Thymus (tissue), 11 donors: ENCODE measurements at regions not wholly inside any gene's neighbourhood (a gene's known extent, or its start where the extent isn't known, plus 50 kb on each side); places are given as distances from the start of the nearest gene placed in this dataset.
"Not testable (repeated sequence)": the region's sequence is repeated elsewhere in the genome, so short reads cannot be mapped to it uniquely, and the experiment has no call there.

ENCODE experiments used
- DNase-seq, 9 donors: peaks; one replicate each; pipeline ENCODE4 v3.0.0-alpha.2; 2013; ENCODE audit warnings: low spot score in 9 of 9, low read depth in 6 of 9, missing footprints in 1 of 9
- H3K27ac ChIP-seq, 2 donors: one replicate each; pipeline ENCODE4 v1.5.1; 2013; ENCODE audit warnings: control low read depth in 1 of 2, low read depth in 1 of 2, low read length in 1 of 2, mild to moderate bottlenecking in 1 of 2, moderate library complexity in 1 of 2
- H3K27me3 ChIP-seq, 2 donors: one replicate each; pipeline ENCODE4 v1.5.1; 2013; ENCODE audit warnings: low read length in 1 of 2; ENCODE audit not compliant: control insufficient read depth in 2 of 2, insufficient read depth in 1 of 2
- H3K36me3 ChIP-seq, 2 donors: one replicate each; pipeline ENCODE4 v1.5.1; 2013; ENCODE audit warnings: low read length in 1 of 2, mild to moderate bottlenecking in 1 of 2, moderate library complexity in 1 of 2; ENCODE audit not compliant: control insufficient read depth in 2 of 2, insufficient read depth in 2 of 2
- H3K4me1 ChIP-seq, 2 donors: one replicate each; pipeline ENCODE4 v1.5.1; 2013; ENCODE audit warnings: low read length in 2 of 2; ENCODE audit not compliant: control insufficient read depth in 2 of 2, insufficient read depth in 2 of 2
- H3K4me3 ChIP-seq, 2 donors: one replicate each; pipeline ENCODE4 v1.5.1; 2013; ENCODE audit warnings: low read length in 2 of 2, control low read depth in 1 of 2, mild to moderate bottlenecking in 1 of 2
- H3K9me3 ChIP-seq, 2 donors: one replicate each; pipeline ENCODE4 v1.5.1; 2013; ENCODE audit warnings: low read length in 1 of 2, mild to moderate bottlenecking in 1 of 2; ENCODE audit not compliant: control insufficient read depth in 2 of 2, insufficient read depth in 1 of 2
- WGBS: extraction: QIAGEN DNeasy Blood & Tissue Kit; methylation state at CpG from one replicate; pipeline ENCODE4 v1.1.7; 2013; 5-methylcytosine and 5-hydroxymethylcytosine counted together
- donor health status: healthy.

DNA sequence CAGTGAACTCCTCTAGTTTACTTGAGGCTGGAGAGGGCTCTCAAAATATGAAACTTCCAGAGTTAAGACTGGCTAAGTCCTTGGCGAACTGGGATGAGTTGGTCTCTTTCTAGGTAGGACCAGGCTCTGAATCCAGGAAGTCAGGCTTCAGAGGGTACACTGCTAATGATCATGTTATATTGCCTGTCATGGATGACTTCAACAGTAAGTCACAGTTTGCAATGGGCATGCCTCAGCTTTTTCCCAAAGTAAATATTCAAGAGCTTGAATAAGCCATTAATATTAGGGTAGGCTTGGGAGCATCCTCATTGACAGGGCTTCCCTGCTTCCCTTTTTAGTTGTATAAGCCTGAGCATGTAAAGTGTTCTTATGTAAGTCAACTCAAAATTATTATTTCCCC lies 61.7 kb upstream of the PTHLH start:
- Histone ChIP-seq H3K9me3 (no peaks in the 10 kb centered on the region), H3K27ac (no peak overlapping the region), H3K36me3 (no peaks in the 10 kb centered on the region), H3K4me3 (no peak overlapping the region), H3K27me3 (no peaks in the 10 kb centered on the region), H3K4me1 (no peaks in the 10 kb centered on the region)
- no peak for DNase-seq
- 93% methylated on average over 1 of the region's 1 CpG for WGBS

DNA sequence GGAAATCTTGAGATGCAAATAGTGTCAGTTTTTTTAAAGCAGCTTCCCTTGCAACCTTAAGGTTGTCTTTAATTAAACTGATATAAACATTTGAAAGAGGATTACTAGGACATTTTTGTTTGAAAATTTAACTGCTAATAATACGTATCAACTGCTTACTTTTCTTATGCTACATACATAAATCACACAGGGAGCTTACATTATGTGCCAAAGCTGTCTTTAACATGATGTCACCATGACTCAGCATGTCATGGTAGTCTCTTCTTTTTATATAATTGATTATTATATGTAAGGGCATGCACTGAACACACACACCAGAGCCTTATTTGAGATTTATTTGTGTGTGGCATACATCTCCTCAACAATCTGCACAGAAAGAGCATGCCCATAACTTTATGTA lies 63.0 kb upstream of the PTHLH start:
- Histone ChIP-seq H3K4me3 (no peak overlapping the region), H3K36me3 (no peaks in the 10 kb centered on the region), H3K27me3 (no peaks in the 10 kb centered on the region), H3K9me3 (no peaks in the 10 kb centered on the region), H3K27ac (no peak overlapping the region), H3K4me1 (no peaks in the 10 kb centered on the region)
- DNase-seq, result no peak
- WGBS, result 96% methylated on average over 1 of the region's 1 CpG

DNA sequence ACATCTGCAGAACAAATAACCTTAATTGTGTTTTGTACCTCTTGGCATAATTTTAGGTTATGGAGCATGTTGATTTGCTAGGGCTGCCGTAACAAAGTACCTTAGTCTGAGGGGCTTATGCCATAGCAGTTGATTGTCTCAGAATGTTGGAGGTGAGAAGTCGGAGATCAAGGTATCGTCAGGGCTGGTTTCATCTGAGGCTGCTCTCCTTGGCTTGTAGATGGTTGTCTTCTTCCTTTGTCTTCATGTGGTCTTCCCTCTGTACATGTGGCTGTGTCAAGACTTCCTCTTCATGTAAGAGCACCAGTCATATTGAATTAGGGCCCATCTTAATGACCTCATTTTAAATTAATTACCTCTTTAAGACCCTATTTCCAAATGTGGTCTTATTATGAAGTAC lies 64.4 kb upstream of the PTHLH start:
- H3K9me3 ChIP-seq, result no peaks in the 10 kb centered on the region
- no peaks in the 10 kb centered on the region for H3K4me1 ChIP-seq
- H3K36me3 ChIP-seq, result no peaks in the 10 kb centered on the region
- no peak overlapping the region for H3K4me3 ChIP-seq
- H3K27me3 ChIP-seq, result no peaks in the 10 kb centered on the region
- WGBS, result 85% methylated on average over 3 of the region's 3 CpGs
- DNase-seq, result peak in 5 of 9 donors; percentile 16 to 60 (median 34)
- no peak overlapping the region for H3K27ac ChIP-seq

DNA sequence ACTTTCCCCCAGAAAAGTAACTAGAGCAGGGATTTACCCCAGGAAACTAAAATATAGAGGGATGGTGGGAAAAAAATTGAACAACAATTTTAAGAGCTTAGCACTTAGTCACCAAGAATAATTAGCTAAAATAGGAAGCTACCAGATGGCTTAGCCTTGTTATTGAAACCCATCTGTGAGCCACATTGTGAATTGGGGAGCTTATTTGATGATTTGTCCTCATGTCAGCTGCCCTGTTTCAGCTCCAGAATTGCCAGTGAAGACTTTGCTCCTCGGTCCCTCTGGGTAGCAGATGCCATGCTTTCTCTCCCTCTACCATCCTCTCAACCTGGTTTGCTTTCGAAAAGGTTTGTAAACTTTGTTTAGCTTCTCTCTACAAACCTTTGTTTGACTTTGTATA lies 67.7 kb upstream of the PTHLH start:
- Histone ChIP-seq H3K27ac (no peak overlapping the region), H3K27me3 (no peaks in the 10 kb centered on the region), H3K4me1 (no peaks in the 10 kb centered on the region), H3K4me3 (no peak overlapping the region), H3K36me3 (no peaks in the 10 kb centered on the region), H3K9me3 (no peaks in the 10 kb centered on the region)
- 94% methylated on average over 2 of the region's 2 CpGs for WGBS
- DNase-seq, result no peak

DNA sequence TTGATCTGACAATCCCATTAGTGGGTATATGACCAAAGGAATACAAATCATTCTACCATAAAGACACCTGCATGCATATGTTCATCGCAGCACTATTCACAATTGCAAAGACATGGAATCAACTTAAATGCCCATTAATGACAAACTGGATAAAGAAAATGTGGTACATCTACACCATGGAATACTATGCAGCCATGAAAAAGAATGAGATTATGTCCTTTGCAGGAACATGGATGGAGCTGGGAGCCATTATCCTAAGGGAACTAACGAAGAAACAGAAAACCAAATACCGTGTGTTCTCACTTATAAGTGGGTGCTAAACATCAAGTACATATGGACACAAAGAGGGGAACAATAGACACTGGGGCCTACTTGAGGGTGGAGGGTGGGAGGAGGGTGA lies 74.1 kb upstream of the PTHLH start:
- not testable (repeated sequence) for H3K27me3 ChIP-seq, H3K36me3 ChIP-seq, H3K4me3 ChIP-seq, H3K9me3 ChIP-seq, DNase-seq, H3K4me1 ChIP-seq, H3K27ac ChIP-seq
- 98% methylated on average over 3 of the region's 3 CpGs for WGBS

DNA sequence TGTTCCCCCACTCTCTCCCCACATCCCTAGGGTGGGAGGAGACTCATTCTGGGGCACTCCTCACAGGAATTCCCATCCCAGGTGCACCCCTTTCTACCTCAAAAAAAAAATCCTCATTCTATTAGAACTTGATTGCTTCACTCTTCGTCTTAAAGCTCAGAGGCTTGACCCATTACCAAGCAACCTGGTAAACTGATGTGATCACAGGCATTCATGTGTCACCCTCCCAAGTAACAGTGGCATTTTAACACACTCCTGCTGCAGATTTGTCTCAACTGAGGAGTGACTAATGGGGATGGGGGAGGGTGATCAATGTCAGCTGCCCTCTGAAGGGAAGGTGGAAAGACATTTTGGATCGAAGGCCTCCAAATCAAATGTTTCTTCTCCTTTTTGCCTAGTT lies 78.1 kb upstream of the PTHLH start:
- Histone ChIP-seq H3K36me3 (no peaks in the 10 kb centered on the region), H3K27ac (no peak overlapping the region), H3K27me3 (no peaks in the 10 kb centered on the region), H3K9me3 (no peaks in the 10 kb centered on the region), H3K4me1 (no peaks in the 10 kb centered on the region), H3K4me3 (no peak overlapping the region)
- 91% methylated on average over 2 of the region's 2 CpGs for WGBS
- no peak for DNase-seq

DNA sequence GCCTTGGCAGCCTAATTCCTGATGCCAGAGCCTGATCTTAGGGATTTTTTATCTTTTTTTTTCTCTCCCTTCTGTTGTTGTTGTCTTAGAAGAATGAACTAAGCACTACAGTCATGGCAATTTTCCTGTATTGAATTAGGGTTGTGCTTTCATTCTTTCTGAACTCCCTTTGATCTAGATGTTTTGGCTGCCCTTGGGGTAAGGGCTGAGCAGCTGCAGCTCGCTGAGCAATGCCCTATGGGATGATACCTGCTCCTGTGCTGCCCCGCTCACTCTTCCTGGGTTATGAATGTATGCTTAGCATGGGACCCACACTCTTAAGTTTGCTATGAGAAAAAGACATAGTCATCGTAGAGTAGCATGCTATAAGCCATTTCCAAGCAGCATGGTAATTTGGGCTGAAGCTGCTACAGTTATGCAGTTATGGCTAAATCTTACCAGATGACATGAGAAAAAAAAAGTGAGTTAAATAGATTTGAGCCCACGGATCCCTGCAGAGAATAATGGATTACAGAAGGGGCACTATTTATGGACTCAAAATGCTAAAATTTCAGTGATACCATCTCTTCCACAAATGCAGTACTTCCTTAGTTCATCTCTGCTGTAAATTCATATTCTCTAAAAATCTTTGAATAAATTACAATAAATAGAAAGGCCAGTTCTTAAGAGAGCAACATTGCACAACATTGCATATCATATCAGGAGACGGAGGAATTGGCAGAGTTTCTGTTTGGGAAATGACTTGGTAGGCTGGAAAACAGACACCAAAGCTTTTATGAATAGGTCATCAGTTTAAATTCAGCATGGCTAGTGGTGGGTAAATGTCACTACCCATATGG lies 79.2 kb upstream of the PTHLH start:
- Histone ChIP-seq H3K36me3 (no peaks in the 10 kb centered on the region), H3K27ac (no peak overlapping the region), H3K27me3 (no peaks in the 10 kb centered on the region), H3K9me3 (no peaks in the 10 kb centered on the region), H3K4me1 (no peaks in the 10 kb centered on the region), H3K4me3 (no peak overlapping the region)
- DNase-seq, result no peak
- WGBS, result 93% methylated on average over 5 of the region's 5 CpGs

DNA sequence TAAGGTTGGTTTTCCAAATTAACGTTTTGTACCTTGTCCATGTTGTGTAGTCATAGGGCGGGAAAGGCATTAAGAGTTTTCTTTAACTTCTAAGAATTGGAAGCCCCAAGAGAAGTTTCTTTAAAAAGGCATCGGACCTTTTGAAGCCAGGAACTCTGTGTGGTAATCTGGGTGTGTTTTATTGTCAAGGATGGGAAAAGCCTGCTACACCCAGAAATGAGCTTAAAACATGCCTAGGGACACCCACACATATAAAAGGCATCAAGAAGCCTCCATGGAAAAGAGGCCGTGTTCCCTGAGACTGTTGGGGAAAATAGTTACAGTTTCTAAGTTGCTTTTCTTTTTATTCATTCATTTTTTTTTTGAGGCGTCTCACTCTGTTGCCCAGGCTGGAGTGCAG lies 81.0 kb upstream of the PTHLH start:
- Histone ChIP-seq H3K9me3 (no peaks in the 10 kb centered on the region), H3K27me3 (no peaks in the 10 kb centered on the region), H3K27ac (no peak overlapping the region), H3K4me3 (no peak overlapping the region), H3K36me3 (no peaks in the 10 kb centered on the region), H3K4me1 (no peaks in the 10 kb centered on the region)
- 98% methylated on average over 5 of the region's 5 CpGs for WGBS
- DNase-seq, result no peak

DNA sequence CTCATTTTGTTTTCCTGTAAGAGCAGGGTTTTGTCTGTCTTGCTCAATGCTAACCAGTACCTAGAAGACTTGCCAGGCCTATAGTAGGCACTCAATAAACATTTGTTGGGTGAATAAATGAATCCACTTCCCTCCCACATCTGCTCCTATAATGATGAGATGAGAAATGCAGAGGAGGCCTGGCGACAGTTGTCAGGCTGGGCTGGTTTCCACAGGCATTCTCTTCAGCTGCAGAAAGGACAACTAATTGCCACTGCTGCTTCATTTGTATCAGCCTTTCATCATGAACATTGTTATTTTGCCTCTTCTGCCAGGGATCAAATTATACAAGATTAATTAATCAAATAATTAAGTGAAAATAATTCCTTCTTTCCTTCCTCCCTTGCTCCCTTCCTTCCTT lies 82.0 kb upstream of the PTHLH start:
- no peak overlapping the region for H3K4me3 ChIP-seq
- H3K36me3 ChIP-seq, result no peaks in the 10 kb centered on the region
- 100% methylated on average over 1 of the region's 1 CpG for WGBS
- H3K4me1 ChIP-seq, result no peaks in the 10 kb centered on the region
- H3K27ac ChIP-seq, result no peak overlapping the region
- H3K27me3 ChIP-seq, result no peaks in the 10 kb centered on the region
- no peak for DNase-seq
- no peaks in the 10 kb centered on the region for H3K9me3 ChIP-seq
